ENCODE measurements at regions not wholly inside any gene's neighbourhood (a gene's known extent, or its start where the extent isn't known, plus 50 kb on each side); places are given as distances from the start of the nearest gene placed in this dataset.

DNA sequence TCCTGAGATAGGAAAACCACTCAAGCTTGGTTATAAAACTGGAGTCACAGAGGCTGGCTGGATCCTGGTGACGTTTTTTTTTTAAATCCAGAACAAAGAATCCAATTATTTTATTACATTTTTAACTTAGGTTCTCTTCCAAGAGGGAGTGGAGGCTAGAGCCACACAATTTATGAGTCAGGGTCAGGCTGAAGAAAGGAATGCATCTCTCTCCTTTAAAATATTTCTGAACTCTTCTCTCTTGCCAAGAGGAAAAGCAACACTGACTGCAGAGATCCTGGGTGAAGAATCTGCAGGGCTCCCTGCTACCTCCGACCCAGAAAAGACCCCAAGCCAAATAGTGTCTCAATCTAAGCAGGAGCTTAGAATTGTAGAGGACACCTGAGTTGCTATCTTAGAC lies 88.5 kb upstream of the SSTR4 start:
- H3K4me3 ChIP-seq (ENCODE audit: low read depth, low read length): no peak overlapping the region
- TF ChIP-seq, protein P1, sequence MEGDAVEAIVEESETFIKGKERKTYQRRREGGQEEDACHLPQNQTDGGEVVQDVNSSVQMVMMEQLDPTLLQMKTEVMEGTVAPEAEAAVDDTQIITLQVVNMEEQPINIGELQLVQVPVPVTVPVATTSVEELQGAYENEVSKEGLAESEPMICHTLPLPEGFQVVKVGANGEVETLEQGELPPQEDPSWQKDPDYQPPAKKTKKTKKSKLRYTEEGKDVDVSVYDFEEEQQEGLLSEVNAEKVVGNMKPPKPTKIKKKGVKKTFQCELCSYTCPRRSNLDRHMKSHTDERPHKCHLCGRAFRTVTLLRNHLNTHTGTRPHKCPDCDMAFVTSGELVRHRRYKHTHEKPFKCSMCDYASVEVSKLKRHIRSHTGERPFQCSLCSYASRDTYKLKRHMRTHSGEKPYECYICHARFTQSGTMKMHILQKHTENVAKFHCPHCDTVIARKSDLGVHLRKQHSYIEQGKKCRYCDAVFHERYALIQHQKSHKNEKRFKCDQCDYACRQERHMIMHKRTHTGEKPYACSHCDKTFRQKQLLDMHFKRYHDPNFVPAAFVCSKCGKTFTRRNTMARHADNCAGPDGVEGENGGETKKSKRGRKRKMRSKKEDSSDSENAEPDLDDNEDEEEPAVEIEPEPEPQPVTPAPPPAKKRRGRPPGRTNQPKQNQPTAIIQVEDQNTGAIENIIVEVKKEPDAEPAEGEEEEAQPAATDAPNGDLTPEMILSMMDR (IDR thresholded peaks at IDR 0.05; ENCODE audit: borderline replicate concordance, insufficient read depth, low read depth, low read length): no peak

DNA sequence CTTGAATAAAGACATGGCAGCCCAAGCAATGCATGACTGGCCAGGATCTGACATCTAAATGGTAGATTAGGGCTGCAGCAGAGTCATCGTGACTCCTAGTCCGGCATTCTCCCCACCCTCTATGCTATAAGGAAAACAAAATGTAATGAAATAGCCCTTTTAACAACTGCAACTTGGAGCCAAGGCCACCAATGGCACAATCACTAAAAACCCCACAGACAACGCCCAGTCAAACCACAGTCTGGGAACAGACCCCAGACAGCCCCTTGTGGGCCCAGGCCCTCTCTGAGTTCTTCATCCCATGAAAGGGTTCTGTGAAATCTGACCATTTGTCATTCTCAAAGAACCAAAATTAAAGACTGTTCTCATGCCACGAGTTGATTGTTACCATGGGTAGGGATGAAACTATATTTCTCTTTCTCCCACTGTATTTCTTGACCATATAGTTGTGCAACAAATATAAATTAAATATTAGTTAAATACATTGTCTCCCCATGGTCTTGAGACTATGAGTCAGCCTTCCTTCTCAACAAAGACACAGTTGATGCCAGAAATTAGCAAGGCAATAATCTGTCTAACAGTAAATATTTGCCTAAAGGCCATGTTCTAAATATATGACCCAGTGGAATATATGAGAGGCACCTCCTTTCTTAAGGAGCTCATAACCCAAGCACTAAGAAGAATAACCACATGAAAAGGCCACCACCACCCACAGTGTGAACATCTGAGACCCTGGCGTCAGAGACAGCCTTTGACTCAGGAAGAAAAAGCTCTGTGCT lies 85.6 kb upstream of the SSTR4 start:
- TF ChIP-seq, protein P1 (IDR thresholded peaks at IDR 0.05; ENCODE audit: borderline replicate concordance, insufficient read depth, low read depth, low read length): no peak
- H3K4me3 ChIP-seq (ENCODE audit: low read depth, low read length): no peak overlapping the region

DNA sequence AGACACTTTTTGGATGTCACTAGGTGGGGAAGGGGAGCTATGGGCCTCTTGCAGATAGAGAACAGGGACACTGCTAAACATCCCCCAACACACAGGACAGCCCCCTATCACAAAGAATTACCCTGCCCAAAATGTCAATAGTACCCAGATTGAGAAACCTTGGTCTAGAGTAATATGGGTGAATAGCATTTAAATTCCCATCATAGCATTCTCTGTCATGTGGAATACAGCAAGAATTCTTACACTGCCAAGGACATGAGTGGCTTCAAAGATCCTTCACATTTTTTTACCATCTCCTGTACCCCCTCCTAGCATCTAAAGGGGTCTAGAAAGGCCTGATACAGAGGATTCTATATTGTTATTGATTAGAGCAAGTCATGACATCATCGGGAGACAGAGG lies 83.1 kb upstream of the SSTR4 start:
- no peak overlapping the region for H3K4me3 ChIP-seq (ENCODE audit: low read depth, low read length)
- TF ChIP-seq, protein P1 (IDR thresholded peaks at IDR 0.05; ENCODE audit: borderline replicate concordance, insufficient read depth, low read depth, low read length): no peak

DNA sequence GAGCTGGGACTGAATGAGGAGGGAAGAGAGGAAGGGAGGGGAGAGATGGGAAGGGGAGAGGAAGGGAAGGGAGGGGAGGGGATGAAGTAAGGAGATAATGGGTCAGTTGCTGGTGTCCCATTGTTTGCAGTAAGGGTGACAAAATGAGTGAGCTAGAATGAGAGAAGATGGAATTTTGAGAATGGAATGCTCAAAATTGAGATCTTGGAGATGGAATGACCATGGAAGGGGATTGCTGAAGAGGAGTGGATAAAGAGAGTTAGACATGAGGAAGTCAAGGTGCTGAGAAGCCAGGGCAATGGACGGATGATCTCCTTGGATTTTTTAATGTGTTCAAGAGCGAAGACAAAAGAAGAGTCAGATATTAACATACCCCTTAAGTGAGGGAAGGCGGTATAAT lies 80.5 kb upstream of the SSTR4 start:
- no peak overlapping the region for H3K4me3 ChIP-seq (ENCODE audit: low read depth, low read length)
- TF ChIP-seq, protein P1 (IDR thresholded peaks at IDR 0.05; ENCODE audit: borderline replicate concordance, insufficient read depth, low read depth, low read length): no peak

DNA sequence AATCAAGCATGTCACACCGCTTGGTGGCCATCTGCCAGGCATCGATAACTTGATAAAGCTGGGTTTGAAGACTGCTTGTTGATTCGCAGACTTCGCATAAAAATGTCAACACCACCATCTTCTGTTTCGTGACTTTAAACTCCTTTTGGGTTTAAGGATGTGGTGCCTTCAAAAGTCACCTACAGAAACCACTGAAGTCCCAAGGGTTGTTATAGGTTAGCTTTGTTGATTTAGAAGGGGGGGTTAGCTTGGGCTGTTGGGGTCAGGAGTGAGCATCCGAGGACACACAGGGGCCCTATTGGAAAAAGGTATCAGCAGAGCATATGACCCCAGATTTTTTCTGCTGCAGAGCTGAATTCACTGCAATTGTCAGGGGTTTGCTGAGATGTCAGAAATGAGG lies 76.7 kb upstream of the SSTR4 start:
- no peak overlapping the region for H3K4me3 ChIP-seq (ENCODE audit: low read depth, low read length)
- TF ChIP-seq, protein P1 (IDR thresholded peaks at IDR 0.05; ENCODE audit: borderline replicate concordance, insufficient read depth, low read depth, low read length): no peak

DNA sequence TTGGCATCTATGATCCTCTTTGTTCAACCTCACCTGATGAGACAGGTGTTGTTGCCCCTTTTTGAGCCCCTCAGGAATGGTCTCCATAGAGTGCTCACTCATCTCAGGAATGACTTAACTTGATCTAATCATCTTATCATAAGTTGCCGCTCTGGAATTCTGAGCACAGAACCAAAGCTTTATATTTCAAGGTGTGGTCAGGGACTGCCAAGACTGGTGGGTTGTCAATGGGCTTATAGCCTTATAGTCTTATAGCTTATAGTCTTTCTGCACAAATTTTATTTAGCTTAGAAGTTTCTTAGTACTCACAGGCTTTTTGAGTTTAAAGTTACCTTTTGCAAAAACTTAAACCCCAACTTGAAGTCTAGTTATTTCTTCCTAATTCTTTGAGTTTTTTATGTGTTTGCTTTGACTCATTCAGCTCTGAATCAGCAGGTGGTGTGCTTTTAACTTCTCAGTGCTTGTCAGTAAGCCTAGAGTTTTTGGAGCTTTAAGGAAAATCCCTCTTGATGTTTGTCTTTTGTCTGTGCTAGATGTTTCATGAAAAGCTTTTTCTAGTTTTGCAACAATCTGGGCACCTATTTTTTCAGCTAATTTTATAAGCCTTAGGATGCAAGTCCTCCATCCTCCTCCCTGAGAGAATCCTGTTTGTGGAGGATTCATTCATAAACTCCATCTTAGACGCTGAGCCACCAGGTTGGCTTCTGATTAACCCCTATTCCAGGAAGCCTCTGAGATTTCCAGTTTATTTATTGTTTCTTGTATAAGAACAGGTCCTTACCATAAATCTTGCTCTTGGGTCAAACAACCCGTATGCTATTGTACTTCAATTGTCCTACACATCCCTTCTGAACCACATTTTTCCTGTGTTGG lies 72.3 kb upstream of the SSTR4 start:
- H3K4me3 ChIP-seq (ENCODE audit: low read depth, low read length): no peak overlapping the region
- TF ChIP-seq, protein P1 (IDR thresholded peaks at IDR 0.05; ENCODE audit: borderline replicate concordance, insufficient read depth, low read depth, low read length): no peak

Measured in GM12875 (cell line).